Sigmoid colon (tissue), 6 donors: ENCODE measurements at regions not wholly inside any gene's neighbourhood (a gene's known extent, or its start where the extent isn't known, plus 50 kb on each side); places are given as distances from the start of the nearest gene placed in this dataset.

Source experiments
- DNase-seq: peaks from one replicate; pipeline ENCODE4 v3.0.0-alpha.2; 2019
- H3K27ac ChIP-seq, 4 donors: fragments of 200-600 bp; sonication (generic); one replicate each; pipeline ENCODE4 v1.5.1; 2016 to 2019; ENCODE audit warnings: mild to moderate bottlenecking in 1 of 4
- H3K27me3 ChIP-seq, 3 donors: fragments of 200-600 bp; sonication (generic); one replicate each; pipeline ENCODE4 v1.5.1; 2019; ENCODE audit warnings: mild to moderate bottlenecking in 1 of 3
- H3K36me3 ChIP-seq, 4 donors: fragments of 200-600 bp; sonication (generic); one replicate each; pipeline ENCODE4 v1.5.1; 2016 to 2019
- H3K4me1 ChIP-seq, 4 donors: fragments of 200-600 bp; sonication (generic); one replicate each; pipeline ENCODE4 v1.5.1; 2017 to 2019
- H3K4me3 ChIP-seq, 4 donors: fragments of 200-600 bp; sonication (generic); one replicate each; pipeline ENCODE4 v1.5.1; 2017 to 2019; ENCODE audit warnings: mild to moderate bottlenecking in 2 of 4, moderate library complexity in 1 of 4
- H3K9me3 ChIP-seq, 4 donors: fragments of 200-600 bp in 3 of 4; sonication (generic) in 3 of 4; one replicate each; pipeline versions ENCODE4 v1.5.1 to v1.6.1; 2013 to 2019
- EP300 ChIP-seq, 4 donors: sonication (generic); formaldehyde crosslinking; IDR thresholded peaks; one replicate each; pipeline ENCODE4 v1.6.1; 2017; ENCODE audit warnings: antibody characterized with exemption in 4 of 4
- POLR2A ChIP-seq, 2 donors: fragments of 450-650 bp; IDR thresholded peaks; one replicate each; pipeline ENCODE4 v1.6.1; 2016; ENCODE audit warnings: antibody characterized with exemption in 2 of 2, mild to moderate bottlenecking in 2 of 2, moderate library complexity in 2 of 2
- POLR2AphosphoS5 ChIP-seq, 4 donors: sonication (generic); formaldehyde crosslinking; IDR thresholded peaks; one replicate each; pipeline ENCODE4 v1.6.1; 2017; ENCODE audit warnings: antibody characterized with exemption in 4 of 4
- WGBS, 2 donors: extraction: QIAGEN DNeasy Blood & Tissue Kit; methylation state at CpG; one replicate each; pipeline ENCODE4 v1.1.7; 2013; 5-methylcytosine and 5-hydroxymethylcytosine counted together
- intact Hi-C: fragments of 100-400 bp; cut with DNase I; formaldehyde crosslinking; loops from one replicate; pipeline ENCODE4 v1.15.1; 2023
- TF ChIP-seq, protein P1 (sequence below), 4 experiments: fragments of 450-650 bp in 3 of 4; fragments of 200-600 bp in 1 of 4; IDR thresholded peaks; one replicate each; pipeline ENCODE4 v1.5.1; 2016 to 2019; ENCODE audit warnings: antibody characterized with exemption in 4 of 4, mild to moderate bottlenecking in 3 of 4, moderate library complexity in 2 of 4
- donor health status: healthy with polysubstance abuse.
- donor health status: healthy.

DNA sequence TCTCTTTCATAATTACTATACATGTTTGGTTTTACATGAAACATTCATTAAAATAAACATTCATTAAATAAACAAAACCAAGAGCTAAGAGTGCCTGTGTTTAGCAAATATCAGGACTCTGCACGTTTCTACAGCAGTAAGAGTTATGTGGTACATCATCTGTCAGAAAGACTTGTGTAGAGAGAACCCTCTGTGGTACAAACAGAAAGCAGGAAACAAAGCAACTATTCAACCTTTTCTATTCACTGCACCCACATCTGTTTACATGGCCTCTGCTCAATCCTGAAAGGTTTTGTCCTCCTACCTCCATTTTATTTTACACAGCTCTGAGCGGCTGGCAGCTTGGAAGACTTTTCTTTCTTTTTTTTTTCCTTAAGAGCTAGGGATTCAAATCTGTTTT, 90.7 kb upstream of the PCDH18 start:
- H3K27ac ChIP-seq, result no peak overlapping the region
- WGBS, 2 donors, result 21 to 37% methylated on average over 2 of the region's 2 CpGs
- no peaks in the 10 kb centered on the region for H3K27me3 ChIP-seq
- no peaks in the 10 kb centered on the region for H3K36me3 ChIP-seq
- TF ChIP-seq POLR2A (IDR thresholded peaks at IDR 0.05), result no peak
- TF ChIP-seq, protein P1, sequence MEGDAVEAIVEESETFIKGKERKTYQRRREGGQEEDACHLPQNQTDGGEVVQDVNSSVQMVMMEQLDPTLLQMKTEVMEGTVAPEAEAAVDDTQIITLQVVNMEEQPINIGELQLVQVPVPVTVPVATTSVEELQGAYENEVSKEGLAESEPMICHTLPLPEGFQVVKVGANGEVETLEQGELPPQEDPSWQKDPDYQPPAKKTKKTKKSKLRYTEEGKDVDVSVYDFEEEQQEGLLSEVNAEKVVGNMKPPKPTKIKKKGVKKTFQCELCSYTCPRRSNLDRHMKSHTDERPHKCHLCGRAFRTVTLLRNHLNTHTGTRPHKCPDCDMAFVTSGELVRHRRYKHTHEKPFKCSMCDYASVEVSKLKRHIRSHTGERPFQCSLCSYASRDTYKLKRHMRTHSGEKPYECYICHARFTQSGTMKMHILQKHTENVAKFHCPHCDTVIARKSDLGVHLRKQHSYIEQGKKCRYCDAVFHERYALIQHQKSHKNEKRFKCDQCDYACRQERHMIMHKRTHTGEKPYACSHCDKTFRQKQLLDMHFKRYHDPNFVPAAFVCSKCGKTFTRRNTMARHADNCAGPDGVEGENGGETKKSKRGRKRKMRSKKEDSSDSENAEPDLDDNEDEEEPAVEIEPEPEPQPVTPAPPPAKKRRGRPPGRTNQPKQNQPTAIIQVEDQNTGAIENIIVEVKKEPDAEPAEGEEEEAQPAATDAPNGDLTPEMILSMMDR (IDR thresholded peaks at IDR 0.05), result no peak
- no peak for TF ChIP-seq EP300 (IDR thresholded peaks at IDR 0.05)
- TF ChIP-seq POLR2AphosphoS5 (IDR thresholded peaks at IDR 0.05), result no peak
- H3K4me3 ChIP-seq, result no peak overlapping the region
- intact Hi-C loops, result no loop called here
- DNase-seq, result no peak
- H3K4me1 ChIP-seq, result peaks cover 0 to 22% (median 10%) of the 10 kb centered on the region in 4 donors
- H3K9me3 ChIP-seq, result no peaks in the 10 kb centered on the region

DNA sequence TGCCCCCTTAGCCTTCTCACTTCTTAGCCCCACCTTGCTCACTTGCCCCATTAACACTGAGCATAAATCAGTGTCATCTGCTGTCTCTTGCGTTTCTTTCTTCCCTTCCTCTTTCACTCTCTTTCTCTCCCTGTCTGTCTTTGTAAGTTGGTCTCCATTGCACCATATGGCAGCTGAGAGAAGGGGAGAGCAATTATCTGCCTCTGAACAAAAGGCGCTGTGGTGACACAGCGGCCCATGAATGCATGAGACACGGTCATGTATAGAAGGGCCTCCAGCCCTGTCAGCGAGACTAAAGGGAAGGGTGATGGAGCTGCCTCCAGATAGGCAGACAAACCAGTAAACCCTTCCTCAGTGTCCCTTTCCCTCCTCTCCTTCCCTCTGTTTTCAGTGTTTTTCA, 88.8 kb upstream of the PCDH18 start:
- 63 to 70% methylated on average over 5 of the region's 5 CpGs for WGBS, 2 donors
- Histone ChIP-seq H3K36me3 (no peaks in the 10 kb centered on the region), H3K27ac (no peak overlapping the region), H3K27me3 (no peaks in the 10 kb centered on the region), H3K9me3 (no peaks in the 10 kb centered on the region), H3K4me3 (no peak overlapping the region), H3K4me1 (peaks cover 0 to 22% (median 10%) of the 10 kb centered on the region in 4 donors)
- intact Hi-C loops, result no loop called here
- DNase-seq, result no peak
- no peak for TF ChIP-seq EP300 (IDR thresholded peaks at IDR 0.05)
- TF ChIP-seq, protein P1 (IDR thresholded peaks at IDR 0.05), result no peak
- no peak for TF ChIP-seq POLR2A (IDR thresholded peaks at IDR 0.05)
- TF ChIP-seq POLR2AphosphoS5 (IDR thresholded peaks at IDR 0.05), result no peak

DNA sequence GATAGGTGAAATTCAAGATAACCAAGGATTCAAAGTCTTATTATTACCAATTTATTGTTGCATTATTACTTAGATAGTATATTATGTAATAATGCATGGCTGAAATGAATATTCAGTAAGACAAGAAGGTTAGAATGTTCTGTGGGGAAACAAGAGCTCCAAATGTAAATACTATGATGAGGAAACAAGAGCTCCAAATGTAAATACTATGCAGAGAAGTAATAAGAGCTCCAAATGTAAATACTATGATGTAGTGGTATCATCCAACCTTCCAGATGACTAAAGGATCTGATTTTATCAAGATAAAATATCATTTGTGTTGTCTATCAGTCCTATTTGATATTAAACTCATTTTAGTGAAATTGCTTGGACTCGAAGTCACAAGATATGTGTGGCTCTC, 82.2 kb upstream of the PCDH18 start:
- Histone ChIP-seq H3K36me3 (no peaks in the 10 kb centered on the region), H3K4me3 (no peak overlapping the region), H3K27me3 (no peaks in the 10 kb centered on the region), H3K27ac (no peak overlapping the region), H3K9me3 (no peaks in the 10 kb centered on the region), H3K4me1 (peaks cover 0 to 9% (median 6%) of the 10 kb centered on the region in 4 donors)
- DNase-seq, result no peak
- intact Hi-C loops, result loop anchor here (5.0 to 10.0 kb wide), 2 partner anchors 82 to 90 kb away; partner anchors contain the start of gene PCDH18
- WGBS, 2 donors, result 93% methylated on average over 1 of the region's 1 CpG
- TF ChIP-seq, protein P1 (IDR thresholded peaks at IDR 0.05), result no peak
- TF ChIP-seq POLR2AphosphoS5 (IDR thresholded peaks at IDR 0.05) (no peak), POLR2A (IDR thresholded peaks at IDR 0.05) (no peak), EP300 (IDR thresholded peaks at IDR 0.05) (no peak)

DNA sequence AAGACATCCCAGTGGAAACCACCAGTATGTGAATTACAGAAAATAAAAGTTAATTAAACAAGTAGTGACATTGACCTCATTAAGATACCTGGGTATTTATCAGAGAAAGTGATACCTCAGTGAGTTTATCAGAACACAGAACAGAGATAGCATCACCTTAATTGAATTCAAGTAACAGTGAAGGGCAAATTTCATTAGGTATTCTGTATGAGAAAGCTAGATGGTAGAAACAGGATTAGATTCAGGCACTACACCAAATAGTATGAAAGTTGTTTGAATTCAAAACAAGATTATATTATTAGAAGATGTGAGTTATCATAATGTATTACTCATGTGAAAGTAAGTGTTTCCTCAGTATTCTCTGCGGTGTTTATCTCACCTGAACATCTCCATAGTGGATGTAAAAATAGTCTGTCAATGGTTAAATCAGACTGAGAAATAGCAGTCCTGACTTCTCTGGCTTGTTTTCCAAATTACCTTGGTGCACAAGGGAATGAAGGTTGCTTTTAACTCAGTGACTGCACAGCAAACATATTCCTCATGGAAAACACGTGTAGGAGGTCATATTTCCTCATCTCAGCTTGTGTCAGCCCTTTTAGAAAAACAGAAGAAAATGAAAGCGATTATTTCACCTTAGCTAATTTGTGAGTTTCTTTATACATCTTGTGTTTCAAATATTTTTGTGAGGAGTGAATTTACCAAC, 79.9 kb upstream of the PCDH18 start:
- Histone ChIP-seq H3K9me3 (no peaks in the 10 kb centered on the region), H3K36me3 (no peaks in the 10 kb centered on the region), H3K27ac (no peak overlapping the region), H3K4me1 (peaks cover 0 to 10% (median 6%) of the 10 kb centered on the region in 4 donors), H3K4me3 (no peak overlapping the region), H3K27me3 (no peaks in the 10 kb centered on the region)
- no peak for DNase-seq
- intact Hi-C loops, result loop anchor here (5.0 to 10.0 kb wide), 2 partner anchors 80 to 93 kb away; partner anchors contain the start of gene PCDH18
- TF ChIP-seq, protein P1 (IDR thresholded peaks at IDR 0.05), result no peak
- TF ChIP-seq EP300 (IDR thresholded peaks at IDR 0.05) (no peak), POLR2AphosphoS5 (IDR thresholded peaks at IDR 0.05) (no peak), POLR2A (IDR thresholded peaks at IDR 0.05) (no peak)
- WGBS, 2 donors, result 45 to 54% methylated on average over 3 of the region's 3 CpGs
